ENCODE measurements at regions not wholly inside any gene's neighbourhood (a gene's known extent, or its start where the extent isn't known, plus 50 kb on each side); places are given as distances from the start of the nearest gene placed in this dataset.
"Not testable (repeated sequence)": the region's sequence is repeated elsewhere in the genome, so short reads cannot be mapped to it uniquely, and the experiment has no call there.

DNA sequence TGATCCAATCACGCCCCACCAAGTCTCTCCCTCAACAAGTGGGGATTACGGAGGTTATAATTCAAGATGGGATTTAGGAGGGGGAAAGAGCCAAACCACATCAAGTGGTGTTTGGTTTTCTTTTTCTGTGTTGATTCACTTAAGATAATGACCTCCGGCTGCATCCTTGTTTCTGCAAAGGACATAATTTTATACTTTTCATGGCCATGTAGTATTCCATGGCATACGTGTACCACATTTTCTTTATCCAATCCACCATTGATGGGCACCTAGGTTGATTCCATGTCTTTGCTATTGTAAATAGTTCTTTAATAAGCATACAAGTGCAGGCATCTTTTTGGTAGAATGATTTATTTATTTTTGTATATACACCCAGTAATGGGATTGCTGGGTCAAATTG lies 162.5 kb upstream of the JUN start:
- no peaks in the 10 kb centered on the region for H3K27me3 ChIP-seq
- no peak for TF ChIP-seq POLR2AphosphoS5 (IDR thresholded peaks at IDR 0.05)
- no peak for TF ChIP-seq EP300 (IDR thresholded peaks at IDR 0.05)
- TF ChIP-seq, protein P1, sequence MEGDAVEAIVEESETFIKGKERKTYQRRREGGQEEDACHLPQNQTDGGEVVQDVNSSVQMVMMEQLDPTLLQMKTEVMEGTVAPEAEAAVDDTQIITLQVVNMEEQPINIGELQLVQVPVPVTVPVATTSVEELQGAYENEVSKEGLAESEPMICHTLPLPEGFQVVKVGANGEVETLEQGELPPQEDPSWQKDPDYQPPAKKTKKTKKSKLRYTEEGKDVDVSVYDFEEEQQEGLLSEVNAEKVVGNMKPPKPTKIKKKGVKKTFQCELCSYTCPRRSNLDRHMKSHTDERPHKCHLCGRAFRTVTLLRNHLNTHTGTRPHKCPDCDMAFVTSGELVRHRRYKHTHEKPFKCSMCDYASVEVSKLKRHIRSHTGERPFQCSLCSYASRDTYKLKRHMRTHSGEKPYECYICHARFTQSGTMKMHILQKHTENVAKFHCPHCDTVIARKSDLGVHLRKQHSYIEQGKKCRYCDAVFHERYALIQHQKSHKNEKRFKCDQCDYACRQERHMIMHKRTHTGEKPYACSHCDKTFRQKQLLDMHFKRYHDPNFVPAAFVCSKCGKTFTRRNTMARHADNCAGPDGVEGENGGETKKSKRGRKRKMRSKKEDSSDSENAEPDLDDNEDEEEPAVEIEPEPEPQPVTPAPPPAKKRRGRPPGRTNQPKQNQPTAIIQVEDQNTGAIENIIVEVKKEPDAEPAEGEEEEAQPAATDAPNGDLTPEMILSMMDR (IDR thresholded peaks at IDR 0.05) = no peak
- no peak for TF ChIP-seq POLR2A (IDR thresholded peaks at IDR 0.05)
- 83 to 92% methylated on average over 4 of the region's 4 CpGs for WGBS, 2 donors
- H3K36me3 ChIP-seq = no peaks in the 10 kb centered on the region
- no peak overlapping the region for H3K4me3 ChIP-seq
- H3K27ac ChIP-seq = no peak overlapping the region
- DNase-seq = no peak
- no peaks in the 10 kb centered on the region for H3K9me3 ChIP-seq
- intact Hi-C loops (cut with DNase I) = no loop called here
- H3K4me1 ChIP-seq = peaks cover 0 to 9% (median 4%) of the 10 kb centered on the region in 4 donors

DNA sequence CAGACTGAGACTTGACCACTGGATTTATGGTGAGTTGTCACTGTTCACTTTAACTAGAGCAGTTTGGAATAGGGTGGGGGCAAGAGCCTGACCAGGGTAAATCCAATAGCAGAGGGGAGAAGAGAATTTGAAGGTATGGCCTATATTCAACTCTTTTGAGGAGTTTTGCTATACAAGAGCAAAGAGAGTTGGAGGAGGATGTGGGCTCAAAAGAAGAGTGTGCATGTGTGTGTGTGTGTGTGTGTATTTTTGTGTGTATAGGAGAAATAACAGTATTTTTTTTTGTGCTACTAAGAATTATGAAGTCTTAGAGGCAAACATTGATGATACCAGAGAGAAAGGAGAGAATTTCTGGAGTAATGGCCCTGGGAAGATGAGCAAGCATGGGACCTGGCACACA lies 164.8 kb upstream of the JUN start:
- Histone ChIP-seq H3K4me1 (no peaks in the 10 kb centered on the region), H3K27me3 (no peaks in the 10 kb centered on the region), H3K27ac (no peak overlapping the region), H3K9me3 (no peaks in the 10 kb centered on the region), H3K4me3 (no peak overlapping the region), H3K36me3 (no peaks in the 10 kb centered on the region)
- intact Hi-C loops (cut with DNase I) = no loop called here
- TF ChIP-seq, protein P1 (IDR thresholded peaks at IDR 0.05) = no peak
- TF ChIP-seq POLR2AphosphoS5 (IDR thresholded peaks at IDR 0.05) (no peak), POLR2A (IDR thresholded peaks at IDR 0.05) (no peak), EP300 (IDR thresholded peaks at IDR 0.05) (no peak)
- DNase-seq = no peak

DNA sequence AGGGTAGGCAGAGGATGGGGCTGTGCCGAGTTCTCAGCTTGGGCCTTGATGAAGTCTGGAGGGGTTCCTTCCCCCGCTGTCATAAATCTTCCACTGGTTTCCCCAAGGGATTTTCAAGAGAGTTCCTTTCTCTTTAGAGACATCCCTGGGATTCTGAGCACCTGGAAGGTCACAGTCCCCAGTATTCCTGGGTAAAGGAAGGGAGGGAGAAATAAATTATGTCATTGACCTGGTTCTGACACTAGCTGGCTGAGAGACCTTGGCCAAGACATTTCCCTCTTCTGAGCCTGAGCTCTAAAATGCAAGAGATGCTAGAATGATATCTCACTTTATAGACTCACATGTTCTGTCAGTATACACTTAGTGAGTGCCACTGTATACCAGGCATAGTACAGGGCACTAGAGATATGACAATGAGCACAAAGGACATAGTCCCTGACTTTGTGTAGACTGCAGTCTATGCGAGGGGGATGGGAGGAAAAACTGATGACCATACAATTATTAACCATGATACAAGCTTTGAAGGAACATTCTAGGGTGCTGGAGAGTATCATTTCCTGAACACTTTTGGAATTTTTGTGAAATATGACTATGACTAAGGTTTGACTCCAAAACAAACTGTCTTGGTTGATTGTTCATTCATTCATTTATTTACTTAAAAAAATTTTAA lies 165.8 kb upstream of the JUN start:
- WGBS, 2 donors = 93% methylated on average over 3 of the region's 3 CpGs

DNA sequence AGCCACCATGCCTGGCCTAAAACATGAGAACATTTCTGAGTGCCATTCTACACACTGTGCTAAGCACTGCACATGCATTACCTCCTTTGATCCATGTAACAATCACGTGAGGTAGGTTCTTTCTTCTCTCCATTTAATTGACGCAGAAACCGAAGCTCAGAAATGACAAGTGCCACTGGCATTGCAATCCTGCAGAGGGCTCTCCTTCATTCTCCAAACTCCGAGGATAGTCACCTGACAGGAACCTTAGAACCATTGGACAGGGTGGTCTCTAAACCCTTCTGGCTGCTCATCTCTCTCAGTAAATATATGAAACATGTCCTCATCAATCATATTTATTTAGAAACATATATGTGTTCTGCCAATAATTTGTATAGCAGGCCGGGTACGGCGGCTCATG lies 167.1 kb upstream of the JUN start:
- Histone ChIP-seq H3K27ac (no peak overlapping the region), H3K36me3 (no peaks in the 10 kb centered on the region), H3K27me3 (no peaks in the 10 kb centered on the region), H3K4me3 (no peak overlapping the region), H3K4me1 (no peaks in the 10 kb centered on the region), H3K9me3 (no peaks in the 10 kb centered on the region)
- intact Hi-C loops (cut with DNase I) = no loop called here
- WGBS, 2 donors = 94 to 95% methylated on average over 7 of the region's 7 CpGs
- TF ChIP-seq EP300 (IDR thresholded peaks at IDR 0.05) (no peak), POLR2AphosphoS5 (IDR thresholded peaks at IDR 0.05) (no peak), POLR2A (IDR thresholded peaks at IDR 0.05) (no peak)
- TF ChIP-seq, protein P1 (IDR thresholded peaks at IDR 0.05) = no peak
- DNase-seq = no peak

More for the DNA sequence above, 165.8 kb upstream of the JUN start:
- intact Hi-C loops (cut with DNase I) = no loop called here
- no peak for DNase-seq
- Histone ChIP-seq H3K36me3 (no peaks in the 10 kb centered on the region), H3K4me3 (no peak overlapping the region), H3K27me3 (no peaks in the 10 kb centered on the region), H3K27ac (no peak overlapping the region), H3K9me3 (no peaks in the 10 kb centered on the region), H3K4me1 (no peaks in the 10 kb centered on the region)
- TF ChIP-seq, protein P1 (IDR thresholded peaks at IDR 0.05) = no peak
- no peak for TF ChIP-seq POLR2AphosphoS5 (IDR thresholded peaks at IDR 0.05)
- no peak for TF ChIP-seq EP300 (IDR thresholded peaks at IDR 0.05)
- no peak for TF ChIP-seq POLR2A (IDR thresholded peaks at IDR 0.05)

DNA sequence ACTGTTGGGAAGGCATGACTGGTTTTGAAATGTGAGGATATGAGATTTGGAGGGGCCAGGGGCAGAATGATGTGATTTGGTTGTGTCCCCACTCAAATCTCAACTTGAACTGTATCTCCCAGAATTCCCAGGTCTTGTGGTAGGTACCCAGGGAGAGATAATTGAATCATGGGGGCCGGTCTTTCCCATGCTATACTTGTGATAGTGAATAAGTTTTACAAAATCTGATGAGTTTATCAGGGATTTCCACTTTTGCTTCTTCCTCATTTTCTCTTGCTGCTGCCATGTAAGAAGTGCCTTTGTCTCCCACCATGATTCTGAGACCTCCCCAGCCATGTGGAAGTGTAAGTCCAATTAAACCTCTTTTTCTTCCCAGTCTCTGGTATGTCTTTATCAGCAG lies 170.1 kb upstream of the JUN start:
- intact Hi-C loops (cut with DNase I); H3K27ac ChIP-seq; H3K36me3 ChIP-seq; H3K27me3 ChIP-seq; DNase-seq; H3K9me3 ChIP-seq; H3K4me1 ChIP-seq; H3K4me3 ChIP-seq: not testable (repeated sequence)
- 100% methylated on average over 1 of the region's 1 CpG for WGBS, 2 donors

DNA sequence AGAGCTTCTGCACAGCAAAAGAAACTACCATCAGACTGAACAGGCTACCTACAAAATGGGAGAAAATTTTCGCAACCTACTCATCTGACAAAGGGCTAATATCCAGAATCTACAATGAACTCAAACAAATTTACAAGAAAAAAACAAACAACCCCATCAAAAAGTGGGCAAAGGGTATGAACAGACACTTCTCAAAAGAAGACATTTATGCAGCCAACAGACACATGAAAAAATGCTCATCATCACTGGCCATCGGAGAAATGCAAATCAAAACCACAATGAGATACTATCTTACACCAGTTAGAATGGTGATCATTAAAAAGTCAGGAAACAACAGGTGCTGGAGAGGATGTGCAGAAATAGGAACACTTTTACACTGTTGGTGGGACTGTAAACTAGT lies 179.4 kb upstream of the JUN start:
- DNase-seq; intact Hi-C loops (cut with DNase I); H3K36me3 ChIP-seq; H3K4me1 ChIP-seq; H3K27ac ChIP-seq; H3K4me3 ChIP-seq; H3K27me3 ChIP-seq; H3K9me3 ChIP-seq: not testable (repeated sequence)
- 77 to 94% methylated on average over 2 of the region's 2 CpGs for WGBS, 2 donors

Measured in sigmoid colon (tissue), 6 donors.